HUES48 (cell line): ENCODE measurements at regions not wholly inside any gene's neighbourhood (a gene's known extent, or its start where the extent isn't known, plus 50 kb on each side); places are given as distances from the start of the nearest gene placed in this dataset.

Experiments used
- H3K27ac ChIP-seq: one replicate; pipeline ENCODE4 v1.7.0; 2013; ENCODE audit warnings: low read depth, low read length, inconsistent platforms
- H3K27me3 ChIP-seq: 2 replicates; pipeline ENCODE4 v1.6.1; 2013; ENCODE audit warnings: mild to moderate bottlenecking, low read length; ENCODE audit not compliant: control insufficient read depth, insufficient read depth
- H3K36me3 ChIP-seq: 2 replicates; pipeline ENCODE4 v1.6.1; 2013; ENCODE audit warnings: low read length; ENCODE audit not compliant: control insufficient read depth, insufficient read depth
- H3K4me1 ChIP-seq: 2 replicates; pipeline ENCODE4 v1.6.1; 2013; ENCODE audit warnings: mild to moderate bottlenecking, low read length; ENCODE audit not compliant: control insufficient read depth, insufficient read depth
- H3K4me3 ChIP-seq: 2 replicates; pipeline ENCODE4 v1.5.1; 2013; ENCODE audit warnings: mild to moderate bottlenecking, low read depth, low read length
- H3K9ac ChIP-seq: 2 replicates; pipeline ENCODE4 v1.6.1; 2013; ENCODE audit warnings: mild to moderate bottlenecking, low read depth, low read length, moderate library complexity
- H3K9me3 ChIP-seq: 2 replicates; pipeline ENCODE4 v1.6.1; 2013; ENCODE audit warnings: low read length; ENCODE audit not compliant: control insufficient read depth, insufficient read depth

DNA sequence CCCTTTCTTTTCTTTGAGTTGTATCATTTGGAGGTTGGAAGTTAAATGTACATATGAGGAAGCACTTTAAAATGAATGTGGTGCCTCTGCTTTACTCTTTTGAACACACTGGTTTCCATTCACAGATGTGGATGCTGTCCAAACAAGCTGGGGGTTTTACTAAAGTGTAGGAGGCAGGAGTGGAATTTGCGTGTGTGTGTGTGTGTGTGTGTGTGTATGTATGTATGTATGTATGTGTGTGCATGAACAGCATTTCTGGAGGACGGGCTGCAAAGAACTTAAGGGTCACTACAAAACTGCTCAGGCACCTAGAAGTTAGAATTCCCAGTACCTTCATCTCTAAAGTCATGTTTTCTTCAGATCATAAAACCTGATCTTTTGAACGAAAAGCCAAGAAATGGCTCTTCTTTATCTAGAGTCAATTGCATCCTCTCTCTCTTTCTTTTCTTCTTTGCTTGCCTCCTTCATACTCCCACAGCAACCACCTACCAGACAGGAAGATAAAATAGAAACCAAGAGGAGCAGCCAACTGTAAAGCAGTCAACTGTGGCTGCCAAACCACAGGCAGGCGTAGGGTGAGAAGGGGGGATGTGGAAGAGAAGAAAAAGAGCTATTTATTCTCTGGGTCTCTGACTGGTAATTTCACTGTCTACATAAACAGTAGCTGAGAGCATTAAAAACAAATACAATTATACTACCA lies 177.0 kb upstream of the RASGEF1B start:
- Histone ChIP-seq H3K9ac (no peak overlapping the region), H3K36me3 (no peaks in the 10 kb centered on the region), H3K9me3 (no peaks in the 10 kb centered on the region), H3K27ac (no peak overlapping the region), H3K4me3 (no peak overlapping the region), H3K27me3 (peaks cover 64% of the 10 kb centered on the region), H3K4me1 (peaks cover 34% of the 10 kb centered on the region)

DNA sequence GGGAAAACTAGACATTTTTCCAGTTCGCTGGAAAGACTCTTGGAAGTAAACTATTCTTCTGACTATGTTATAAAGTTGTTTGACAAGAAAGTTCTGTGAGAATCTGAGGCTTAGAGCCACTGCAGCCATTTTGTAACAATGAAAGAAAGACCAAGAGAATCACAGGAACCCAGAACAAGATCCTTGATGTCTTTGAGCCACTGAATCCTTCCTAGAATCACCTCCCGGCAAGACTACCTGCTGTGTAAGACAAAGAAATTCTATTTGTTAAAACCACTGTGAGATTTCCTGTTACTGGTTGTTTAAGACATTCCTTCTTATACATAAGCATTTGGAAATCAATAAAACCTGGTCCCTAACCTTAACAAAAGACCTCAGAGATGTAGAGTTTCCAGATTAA lies 175.7 kb upstream of the RASGEF1B start:
- no peak overlapping the region for H3K4me3 ChIP-seq
- no peaks in the 10 kb centered on the region for H3K9me3 ChIP-seq
- peaks cover 34% of the 10 kb centered on the region for H3K4me1 ChIP-seq
- no peak overlapping the region for H3K9ac ChIP-seq
- H3K27me3 ChIP-seq = peaks cover 64% of the 10 kb centered on the region
- no peaks in the 10 kb centered on the region for H3K36me3 ChIP-seq
- peak overlapping the region; percentile 64 for H3K27ac ChIP-seq

DNA sequence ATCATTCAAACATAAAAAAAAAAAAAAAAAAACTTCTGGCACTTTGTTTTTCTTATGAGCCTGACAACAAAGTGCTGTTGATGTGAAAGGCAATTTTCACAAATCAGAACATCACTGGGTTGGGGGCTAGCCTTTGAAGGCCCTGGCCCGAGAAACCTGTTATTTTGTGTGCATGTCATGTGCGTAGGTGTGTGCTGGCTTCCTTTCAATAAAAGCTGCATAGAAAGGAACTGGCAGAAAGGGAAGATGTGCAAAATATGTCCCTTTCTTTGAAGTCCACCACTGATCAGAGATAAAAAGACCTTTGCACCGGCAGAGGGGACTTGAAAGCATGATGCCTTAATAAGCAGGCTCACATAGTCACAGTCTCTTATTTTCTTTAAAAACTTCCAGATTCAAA lies 170.8 kb upstream of the RASGEF1B start:
- no peak overlapping the region for H3K9ac ChIP-seq
- no peak overlapping the region for H3K27ac ChIP-seq
- no peak overlapping the region for H3K4me3 ChIP-seq
- H3K4me1 ChIP-seq = peaks cover 16% of the 10 kb centered on the region
- H3K36me3 ChIP-seq = no peaks in the 10 kb centered on the region
- no peaks in the 10 kb centered on the region for H3K9me3 ChIP-seq
- H3K27me3 ChIP-seq = peaks cover 23% of the 10 kb centered on the region

DNA sequence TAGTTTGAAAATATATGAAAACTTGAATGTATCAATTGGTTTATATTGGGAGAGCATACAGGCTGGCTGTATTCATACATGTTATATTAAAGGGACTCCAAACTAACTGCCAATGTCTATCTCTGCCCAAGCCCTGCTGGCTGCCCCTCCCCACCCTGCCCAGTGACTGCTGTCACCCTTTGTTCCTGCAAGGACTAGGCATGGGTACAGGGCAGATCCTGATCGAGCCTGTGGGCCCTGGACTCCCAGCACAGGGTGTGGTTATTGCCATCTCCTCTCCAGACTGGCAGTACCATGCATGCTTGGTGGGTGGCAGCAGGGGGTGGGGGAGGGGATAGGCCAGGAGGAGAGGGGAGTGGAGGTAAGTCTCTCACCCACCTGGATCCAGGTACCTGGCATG lies 167.5 kb upstream of the RASGEF1B start:
- Histone ChIP-seq H3K9ac (no peak overlapping the region), H3K9me3 (no peaks in the 10 kb centered on the region), H3K4me3 (no peak overlapping the region), H3K27me3 (no peaks in the 10 kb centered on the region), H3K27ac (no peak overlapping the region), H3K36me3 (no peaks in the 10 kb centered on the region), H3K4me1 (0 out of 2 replicates have a peak, but pooled peaks cover 8% of the 10 kb centered on the region)

DNA sequence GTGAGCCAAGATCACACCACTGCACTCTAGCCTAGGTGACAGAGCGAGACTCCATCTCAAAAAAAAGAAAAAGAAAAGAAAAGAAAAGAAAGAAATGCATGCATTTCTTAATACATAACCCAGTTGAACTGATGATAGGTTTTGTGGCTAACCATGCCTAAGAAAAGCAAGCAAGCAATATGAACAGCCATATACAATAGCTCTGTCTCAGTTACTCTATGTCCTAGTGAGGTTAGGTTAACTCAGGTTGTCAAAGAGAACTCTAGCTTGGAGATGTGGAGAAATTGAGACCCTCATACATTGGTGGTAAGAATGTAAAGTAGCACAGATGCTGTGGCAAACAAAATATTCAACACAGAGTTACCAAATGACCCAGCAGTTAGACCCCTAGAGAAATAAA lies 167.0 kb upstream of the RASGEF1B start:
- H3K9me3 ChIP-seq = no peaks in the 10 kb centered on the region
- H3K4me3 ChIP-seq = no peak overlapping the region
- no peaks in the 10 kb centered on the region for H3K27me3 ChIP-seq
- no peak overlapping the region for H3K27ac ChIP-seq
- H3K9ac ChIP-seq = no peak overlapping the region
- 0 out of 2 replicates have a peak, but pooled peaks cover 8% of the 10 kb centered on the region for H3K4me1 ChIP-seq
- no peaks in the 10 kb centered on the region for H3K36me3 ChIP-seq

DNA sequence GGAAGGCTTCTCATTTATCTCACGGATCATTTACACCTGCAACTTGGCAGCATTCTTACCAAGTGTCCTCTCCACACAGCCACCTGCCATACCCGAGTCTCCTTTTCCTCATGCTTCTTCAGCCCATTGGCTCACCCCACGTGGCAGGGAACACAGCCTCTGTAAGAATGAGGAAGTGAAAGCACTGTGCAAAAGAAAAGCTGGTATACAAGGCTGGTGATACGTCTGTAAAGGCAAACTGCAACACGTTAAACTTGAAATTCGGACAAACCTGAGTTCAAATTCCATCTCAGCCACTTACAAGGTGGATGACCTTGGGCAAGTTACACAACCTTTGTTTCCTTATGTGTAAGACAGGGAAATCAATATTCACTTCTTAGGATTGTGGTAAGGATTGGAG lies 164.0 kb upstream of the RASGEF1B start:
- H3K27me3 ChIP-seq = no peaks in the 10 kb centered on the region
- no peak overlapping the region for H3K27ac ChIP-seq
- H3K4me3 ChIP-seq = no peak overlapping the region
- no peaks in the 10 kb centered on the region for H3K36me3 ChIP-seq
- H3K9ac ChIP-seq = no peak overlapping the region
- no peaks in the 10 kb centered on the region for H3K9me3 ChIP-seq
- H3K4me1 ChIP-seq = peaks cover 5% of the 10 kb centered on the region; the same call in 1 of the 2 replicates

DNA sequence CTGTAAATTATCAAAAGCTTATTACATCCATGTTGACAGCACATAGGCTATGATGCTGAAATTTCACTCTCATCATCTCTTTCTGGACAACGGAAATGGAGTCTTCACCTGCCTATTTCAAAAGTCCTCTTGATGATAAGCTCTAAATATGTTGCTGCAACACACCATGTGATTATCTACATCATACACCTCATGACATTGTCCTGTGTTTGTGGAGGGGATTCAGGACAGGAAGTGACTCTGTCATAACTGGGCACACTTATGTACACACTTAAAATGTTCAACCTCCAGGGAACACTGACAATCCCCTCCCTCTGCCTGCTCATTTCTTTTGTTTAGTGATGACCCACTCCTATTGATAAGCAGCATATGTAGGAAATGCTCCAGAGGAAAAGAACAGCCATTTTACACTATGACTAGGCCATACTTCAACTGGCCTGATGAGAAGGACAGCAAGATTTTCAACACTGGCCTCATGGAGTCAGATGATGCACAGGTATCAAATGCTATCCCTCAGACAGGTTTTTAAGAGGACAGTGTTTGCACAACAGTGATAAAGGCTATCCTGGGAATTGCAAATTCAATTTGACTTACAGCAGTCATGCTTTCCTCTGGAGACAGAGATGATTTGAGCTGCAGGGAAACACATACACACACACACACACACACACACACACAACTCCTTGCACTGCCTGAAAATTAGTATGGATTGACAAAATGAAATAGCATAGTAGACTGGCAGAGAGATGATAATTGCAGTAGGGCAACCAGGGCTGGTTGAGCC lies 163.3 kb upstream of the RASGEF1B start:
- Histone ChIP-seq H3K36me3 (no peaks in the 10 kb centered on the region), H3K9ac (no peak overlapping the region), H3K27ac (no peak overlapping the region), H3K27me3 (no peaks in the 10 kb centered on the region), H3K4me3 (no peak overlapping the region), H3K4me1 (peaks cover 5% of the 10 kb centered on the region; the same call in 1 of the 2 replicates), H3K9me3 (no peaks in the 10 kb centered on the region)

DNA sequence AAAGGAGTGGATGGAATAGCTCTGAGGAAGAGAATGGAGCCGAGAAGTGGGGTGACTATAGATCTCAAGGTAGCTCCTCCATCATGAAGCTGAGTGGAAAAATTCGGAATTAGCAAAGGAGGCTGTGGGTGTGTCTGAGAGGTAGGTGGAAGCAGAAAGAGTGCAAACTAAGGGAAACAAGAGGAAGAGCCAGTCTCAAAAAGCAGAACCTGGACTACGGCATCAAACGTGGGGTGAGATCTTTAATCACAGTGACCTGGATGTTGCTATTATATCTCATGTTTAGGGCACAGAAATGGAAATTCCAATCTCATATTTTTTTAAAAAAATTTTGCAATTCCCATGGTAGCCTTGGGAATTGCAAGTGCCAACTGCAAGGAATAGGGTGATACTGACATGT lies 162.5 kb upstream of the RASGEF1B start:
- Histone ChIP-seq H3K4me1 (peaks cover 5% of the 10 kb centered on the region; the same call in 1 of the 2 replicates), H3K27ac (no peak overlapping the region), H3K9me3 (no peaks in the 10 kb centered on the region), H3K4me3 (no peak overlapping the region), H3K27me3 (no peaks in the 10 kb centered on the region), H3K36me3 (no peaks in the 10 kb centered on the region), H3K9ac (no peak overlapping the region)

DNA sequence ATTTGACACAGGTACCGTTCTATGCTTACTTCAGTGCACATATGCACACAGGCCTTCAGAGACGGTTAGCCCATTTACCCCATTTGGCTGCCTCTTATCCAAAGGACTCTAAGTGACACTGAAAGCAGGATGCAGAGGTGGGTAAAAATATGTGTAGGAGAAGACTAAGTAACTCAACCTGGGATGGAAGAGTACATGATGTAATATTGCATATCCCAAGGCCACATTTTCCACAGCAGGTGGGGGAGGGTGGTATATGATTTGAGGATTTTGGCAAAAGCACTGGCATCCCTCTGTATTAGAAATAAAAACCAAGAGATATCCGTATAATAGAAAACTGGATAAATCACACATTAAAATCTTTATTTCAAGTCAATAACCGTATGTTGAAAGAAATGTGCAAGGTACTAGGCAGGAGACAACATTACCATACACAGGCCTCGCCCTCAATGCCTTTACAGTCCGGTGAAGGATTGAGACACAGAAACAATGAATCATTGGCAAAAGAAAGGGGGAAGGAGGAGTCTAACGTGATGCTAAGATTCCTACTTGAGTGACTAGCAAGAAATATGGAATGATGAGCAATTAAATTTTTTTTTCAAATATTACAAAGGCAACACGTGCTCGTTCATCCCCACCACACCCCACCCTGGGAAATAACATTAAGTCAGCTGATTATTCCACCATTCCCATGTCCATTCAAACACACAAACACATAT lies 161.0 kb upstream of the RASGEF1B start:
- no peaks in the 10 kb centered on the region for H3K27me3 ChIP-seq
- H3K9ac ChIP-seq = no peak overlapping the region
- no peaks in the 10 kb centered on the region for H3K9me3 ChIP-seq
- H3K27ac ChIP-seq = no peak overlapping the region
- no peak overlapping the region for H3K4me3 ChIP-seq
- peaks cover 11% of the 10 kb centered on the region for H3K4me1 ChIP-seq
- H3K36me3 ChIP-seq = no peaks in the 10 kb centered on the region

DNA sequence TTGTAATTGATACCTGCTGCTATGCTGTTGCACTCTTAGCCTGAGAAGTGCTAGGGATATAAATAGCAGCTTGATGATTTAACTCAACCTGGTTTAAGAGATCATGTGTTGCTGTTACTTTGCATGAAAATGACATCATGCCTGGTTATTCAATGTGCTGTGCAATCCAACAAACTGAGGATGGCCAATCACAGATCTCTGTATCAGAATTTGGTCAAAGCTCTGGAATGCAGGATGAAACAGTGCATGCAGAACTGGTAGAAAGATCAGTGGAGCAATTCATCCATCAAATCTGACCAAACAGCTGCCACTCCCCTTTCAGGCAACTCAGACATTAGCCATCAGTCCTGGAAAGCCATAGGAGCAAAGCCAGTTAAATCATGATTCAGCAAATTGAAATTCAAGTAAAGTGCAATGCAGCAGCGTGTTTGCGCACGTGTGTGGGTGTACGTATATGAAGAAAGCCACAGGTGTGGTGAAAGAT lies 160.3 kb upstream of the RASGEF1B start:
- Histone ChIP-seq H3K4me1 (peaks cover 14% of the 10 kb centered on the region), H3K4me3 (no peak overlapping the region), H3K9ac (no peak overlapping the region), H3K36me3 (no peaks in the 10 kb centered on the region), H3K9me3 (no peaks in the 10 kb centered on the region), H3K27me3 (no peaks in the 10 kb centered on the region), H3K27ac (no peak overlapping the region)

DNA sequence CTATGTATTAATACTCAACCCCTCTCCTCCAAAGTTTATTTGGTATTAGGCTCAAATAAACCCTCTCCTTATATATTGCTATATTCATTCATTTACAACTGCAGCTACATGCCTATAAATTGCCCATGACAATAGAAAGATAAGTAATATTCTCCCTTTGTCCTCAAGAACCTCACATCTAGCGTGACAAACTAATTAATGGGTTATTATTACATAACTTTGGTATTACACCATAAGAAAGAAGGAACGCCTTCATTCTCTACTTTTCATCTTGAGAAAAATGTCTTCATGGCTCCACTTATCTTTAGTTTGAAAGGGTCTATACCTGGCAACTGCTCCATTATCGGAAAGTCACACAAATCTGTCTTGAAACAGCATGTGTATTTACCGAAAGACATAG lies 157.7 kb upstream of the RASGEF1B start:
- Histone ChIP-seq H3K36me3 (no peaks in the 10 kb centered on the region), H3K27ac (no peak overlapping the region), H3K9ac (no peak overlapping the region), H3K9me3 (no peaks in the 10 kb centered on the region), H3K4me1 (peaks cover 14% of the 10 kb centered on the region), H3K27me3 (no peaks in the 10 kb centered on the region), H3K4me3 (no peak overlapping the region)
